GM23338 (cell line): ENCODE measurements at regions not wholly inside any gene's neighbourhood (a gene's known extent, or its start where the extent isn't known, plus 50 kb on each side); places are given as distances from the start of the nearest gene placed in this dataset.

Experiments used
- ATAC-seq: fragments of 200-7000 bp; cut with Tn5 transposase; 3 replicates; pipeline ENCODE4 v1.9.1; 2020
- DNase-seq: peaks from one replicate; pipeline ENCODE4 v3.0.0-alpha.2; 2015; ENCODE audit warnings: low spot score
- H2AFZ ChIP-seq: fragments of 200-600 bp; sonication (generic); 2 replicates; pipeline ENCODE4 v1.8.0; 2016; ENCODE audit warnings: antibody characterized with exemption, mild to moderate bottlenecking, moderate library complexity
- H3F3A ChIP-seq: fragments of 200-600 bp; sonication (generic); replicated peaks from 2 replicates; pipeline ENCODE4 v1.8.0; 2017; ENCODE audit warnings: antibody characterized with exemption, mixed run types, low read depth
- H3K27ac ChIP-seq: fragments of 200-600 bp; sonication (generic); 2 replicates; pipeline ENCODE4 v1.6.1; 2016; ENCODE audit warnings: low read depth
- H3K27me3 ChIP-seq: fragments of 200-600 bp; sonication (generic); 2 replicates; pipeline ENCODE4 v1.8.0; 2016; ENCODE audit warnings: mild to moderate bottlenecking, mixed run types, moderate library complexity; ENCODE audit not compliant: insufficient read depth
- H3K36me3 ChIP-seq: fragments of 200-600 bp; sonication (generic); 2 replicates; pipeline ENCODE4 v1.8.0; 2016; ENCODE audit warnings: mild to moderate bottlenecking; ENCODE audit not compliant: insufficient read depth
- H3K4me1 ChIP-seq: fragments of 200-600 bp; sonication (generic); 2 replicates; pipeline ENCODE4 v1.8.0; 2016; ENCODE audit warnings: mild to moderate bottlenecking, moderate library complexity; ENCODE audit not compliant: insufficient read depth
- H3K4me2 ChIP-seq: fragments of 200-600 bp; sonication (generic); 2 replicates; pipeline ENCODE4 v1.7.1; 2017; ENCODE audit warnings: mixed run types
- H3K4me3 ChIP-seq: fragments of 200-600 bp; sonication (generic); 2 replicates; pipeline ENCODE4 v1.6.1; 2016; ENCODE audit warnings: mixed run types
- H3K79me2 ChIP-seq: fragments of 200-600 bp; sonication (generic); replicated peaks from 2 replicates; pipeline ENCODE4 v1.8.0; 2017; ENCODE audit warnings: mild to moderate bottlenecking; ENCODE audit not compliant: insufficient read depth
- H3K9me2 ChIP-seq: fragments of 200-600 bp; sonication (generic); 2 replicates; pipeline ENCODE4 v1.8.0; 2017; ENCODE audit not compliant: insufficient read depth
- H4K20me1 ChIP-seq: fragments of 200-600 bp; sonication (generic); replicated peaks from 2 replicates; pipeline ENCODE4 v1.8.0; 2017; ENCODE audit warnings: mild to moderate bottlenecking; ENCODE audit not compliant: insufficient read depth
- H3K27ac Mint-ChIP-seq: 2 replicates; pipeline ENCODE4 v1.8.0; 2020; ENCODE audit warnings: inconsistent platforms, mild to moderate bottlenecking, moderate library complexity, mixed read lengths
- H3K27me3 Mint-ChIP-seq: 3 replicates; pipeline ENCODE4 v1.8.0; 2022; ENCODE audit warnings: low read depth, mild to moderate bottlenecking, moderate library complexity, mixed read lengths, inconsistent platforms; ENCODE audit not compliant: insufficient read depth, poor library complexity
- H3K36me3 Mint-ChIP-seq: 3 replicates; pipeline ENCODE4 v1.8.0; 2021; ENCODE audit warnings: low read depth, mild to moderate bottlenecking, inconsistent platforms, moderate library complexity, mixed read lengths
- H3K4me1 Mint-ChIP-seq: 3 replicates; pipeline ENCODE4 v1.8.0; 2020; ENCODE audit warnings: mild to moderate bottlenecking, inconsistent platforms, mixed read lengths
- H3K4me3 Mint-ChIP-seq: 3 replicates; pipeline ENCODE4 v1.8.0; 2021; ENCODE audit warnings: moderate library complexity, mild to moderate bottlenecking, inconsistent platforms, mixed read lengths
- H3K9me3 Mint-ChIP-seq: 3 replicates; pipeline ENCODE4 v1.8.0; 2020; ENCODE audit warnings: moderate library complexity, mild to moderate bottlenecking, inconsistent platforms, mixed read lengths
- CREB1 ChIP-seq: fragments of 250-450 bp; sonication (Bioruptor Pico); IDR thresholded peaks from 2 replicates; pipeline ENCODE4 v1.5.0; 2020; ENCODE audit warnings: low read depth, mild to moderate bottlenecking, moderate library complexity
- ETS1 ChIP-seq: IDR thresholded peaks from 2 replicates; pipeline ENCODE4 v1.6.1; 2016; ENCODE audit warnings: antibody characterized with exemption
- EZH2 ChIP-seq: fragments of 200-600 bp; sonication (generic); IDR thresholded peaks from one replicate; pipeline ENCODE4 v1.8.0; 2017; ENCODE audit warnings: antibody characterized with exemption, mild to moderate bottlenecking, low read depth; ENCODE audit not compliant: unreplicated experiment
- EZH2phosphoT487 ChIP-seq: fragments of 200-600 bp; sonication (generic); IDR thresholded peaks from one replicate; pipeline ENCODE4 v1.8.1; 2018; ENCODE audit warnings: antibody characterized with exemption; ENCODE audit not compliant: unreplicated experiment
- JUNB ChIP-seq: IDR thresholded peaks from one replicate; pipeline ENCODE4 v1.6.1; 2016; ENCODE audit warnings: antibody characterized with exemption; ENCODE audit not compliant: unreplicated experiment
- NANOG ChIP-seq: IDR thresholded peaks from 2 replicates; pipeline ENCODE4 v1.6.1; 2016; ENCODE audit warnings: antibody characterized with exemption, borderline replicate concordance
- POLR2AphosphoS5 ChIP-seq: IDR thresholded peaks from 2 replicates; pipeline ENCODE4 v1.6.1; 2016; ENCODE audit warnings: antibody characterized with exemption, low read depth
- STAT1 ChIP-seq: IDR thresholded peaks from one replicate; pipeline ENCODE4 v1.6.1; 2016; ENCODE audit warnings: antibody characterized with exemption; ENCODE audit not compliant: unreplicated experiment
- ZNF114 ChIP-seq: fragments of 250-450 bp; sonication (Bioruptor Pico); IDR thresholded peaks from 2 replicates; pipeline ENCODE4 v1.5.0; 2020; ENCODE audit warnings: mild to moderate bottlenecking, moderate library complexity
- ZNF331 ChIP-seq: fragments of 250-450 bp; sonication (Bioruptor Pico); IDR thresholded peaks from 2 replicates; pipeline ENCODE4 v1.5.0; 2020; ENCODE audit warnings: low read depth, mild to moderate bottlenecking, moderate library complexity
- ZNF462 ChIP-seq: fragments of 250-450 bp; sonication (Bioruptor Pico); IDR thresholded peaks from 2 replicates; pipeline ENCODE4 v1.5.0; 2020; ENCODE audit warnings: mild to moderate bottlenecking, moderate library complexity
- TF ChIP-seq, protein P1 (sequence below), 2 experiments: fragments of 200-600 bp in 1 of 2; sonication (generic) in 1 of 2; conservative IDR thresholded peaks; 2 replicates each; pipeline versions ENCODE4 v1.5.1 to v1.6.1; 2016 to 2017; ENCODE audit warnings: antibody characterized with exemption in 2 of 2, low read depth in 2 of 2, mild to moderate bottlenecking in 2 of 2, moderate library complexity in 1 of 2
- TF ChIP-seq, protein P2 (sequence below): IDR thresholded peaks from one replicate; pipeline ENCODE4 v1.6.1; 2018; ENCODE audit warnings: antibody characterized with exemption; ENCODE audit not compliant: unreplicated experiment

GRCh38 chr11:130635937-130636630 is 187.6 kb downstream of the ADAMTS15 start:
- H3K27me3 Mint-ChIP-seq: peaks cover 4% of the 10 kb centered on the region
- H3K4me2 ChIP-seq: no peak overlapping the region
- H3K4me1 ChIP-seq: no peaks in the 10 kb centered on the region
- H3K27ac ChIP-seq: no peak overlapping the region
- H4K20me1 ChIP-seq: no peaks in the 10 kb centered on the region
- H3F3A ChIP-seq: no peaks in the 10 kb centered on the region
- peaks cover 8% of the 10 kb centered on the region; the same call in 2 of the 3 replicates for H3K4me1 Mint-ChIP-seq
- no peak overlapping the region for H3K4me3 ChIP-seq
- peaks cover 3% of the 10 kb centered on the region; the same call in 1 of the 2 replicates for H3K9me2 ChIP-seq
- H3K27me3 ChIP-seq: no peaks in the 10 kb centered on the region
- no peaks in the 10 kb centered on the region for H3K9me3 Mint-ChIP-seq
- TF ChIP-seq, protein P1, sequence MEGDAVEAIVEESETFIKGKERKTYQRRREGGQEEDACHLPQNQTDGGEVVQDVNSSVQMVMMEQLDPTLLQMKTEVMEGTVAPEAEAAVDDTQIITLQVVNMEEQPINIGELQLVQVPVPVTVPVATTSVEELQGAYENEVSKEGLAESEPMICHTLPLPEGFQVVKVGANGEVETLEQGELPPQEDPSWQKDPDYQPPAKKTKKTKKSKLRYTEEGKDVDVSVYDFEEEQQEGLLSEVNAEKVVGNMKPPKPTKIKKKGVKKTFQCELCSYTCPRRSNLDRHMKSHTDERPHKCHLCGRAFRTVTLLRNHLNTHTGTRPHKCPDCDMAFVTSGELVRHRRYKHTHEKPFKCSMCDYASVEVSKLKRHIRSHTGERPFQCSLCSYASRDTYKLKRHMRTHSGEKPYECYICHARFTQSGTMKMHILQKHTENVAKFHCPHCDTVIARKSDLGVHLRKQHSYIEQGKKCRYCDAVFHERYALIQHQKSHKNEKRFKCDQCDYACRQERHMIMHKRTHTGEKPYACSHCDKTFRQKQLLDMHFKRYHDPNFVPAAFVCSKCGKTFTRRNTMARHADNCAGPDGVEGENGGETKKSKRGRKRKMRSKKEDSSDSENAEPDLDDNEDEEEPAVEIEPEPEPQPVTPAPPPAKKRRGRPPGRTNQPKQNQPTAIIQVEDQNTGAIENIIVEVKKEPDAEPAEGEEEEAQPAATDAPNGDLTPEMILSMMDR (conservative IDR thresholded peaks at IDR 0.05; ENCODE audit: low read depth in 2 of 2): no peak
- TF ChIP-seq CREB1 (CRISPR knock-in tag) (no peak), EZH2 (no peak), EZH2phosphoT487 (no peak), STAT1 (no peak), POLR2AphosphoS5 (no peak), JUNB (no peak), NANOG (no peak), ZNF331 (CRISPR knock-in tag) (no peak), ZNF114 (CRISPR knock-in tag) (no peak), ZNF462 (no peak), ETS1 (no peak)
- TF ChIP-seq, protein P2, sequence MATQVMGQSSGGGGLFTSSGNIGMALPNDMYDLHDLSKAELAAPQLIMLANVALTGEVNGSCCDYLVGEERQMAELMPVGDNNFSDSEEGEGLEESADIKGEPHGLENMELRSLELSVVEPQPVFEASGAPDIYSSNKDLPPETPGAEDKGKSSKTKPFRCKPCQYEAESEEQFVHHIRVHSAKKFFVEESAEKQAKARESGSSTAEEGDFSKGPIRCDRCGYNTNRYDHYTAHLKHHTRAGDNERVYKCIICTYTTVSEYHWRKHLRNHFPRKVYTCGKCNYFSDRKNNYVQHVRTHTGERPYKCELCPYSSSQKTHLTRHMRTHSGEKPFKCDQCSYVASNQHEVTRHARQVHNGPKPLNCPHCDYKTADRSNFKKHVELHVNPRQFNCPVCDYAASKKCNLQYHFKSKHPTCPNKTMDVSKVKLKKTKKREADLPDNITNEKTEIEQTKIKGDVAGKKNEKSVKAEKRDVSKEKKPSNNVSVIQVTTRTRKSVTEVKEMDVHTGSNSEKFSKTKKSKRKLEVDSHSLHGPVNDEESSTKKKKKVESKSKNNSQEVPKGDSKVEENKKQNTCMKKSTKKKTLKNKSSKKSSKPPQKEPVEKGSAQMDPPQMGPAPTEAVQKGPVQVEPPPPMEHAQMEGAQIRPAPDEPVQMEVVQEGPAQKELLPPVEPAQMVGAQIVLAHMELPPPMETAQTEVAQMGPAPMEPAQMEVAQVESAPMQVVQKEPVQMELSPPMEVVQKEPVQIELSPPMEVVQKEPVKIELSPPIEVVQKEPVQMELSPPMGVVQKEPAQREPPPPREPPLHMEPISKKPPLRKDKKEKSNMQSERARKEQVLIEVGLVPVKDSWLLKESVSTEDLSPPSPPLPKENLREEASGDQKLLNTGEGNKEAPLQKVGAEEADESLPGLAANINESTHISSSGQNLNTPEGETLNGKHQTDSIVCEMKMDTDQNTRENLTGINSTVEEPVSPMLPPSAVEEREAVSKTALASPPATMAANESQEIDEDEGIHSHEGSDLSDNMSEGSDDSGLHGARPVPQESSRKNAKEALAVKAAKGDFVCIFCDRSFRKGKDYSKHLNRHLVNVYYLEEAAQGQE: no peak
- H3K79me2 ChIP-seq: no peaks in the 10 kb centered on the region
- DNase-seq (no peak), ATAC-seq (no peak)
- no peak overlapping the region for H3K4me3 Mint-ChIP-seq
- H2AFZ ChIP-seq: no peak overlapping the region
- H3K36me3 Mint-ChIP-seq: no peaks in the 10 kb centered on the region
- no peaks in the 10 kb centered on the region; the same call in 1 of the 2 replicates for H3K36me3 ChIP-seq
- H3K27ac Mint-ChIP-seq: no peak overlapping the region
